Gastrocnemius medialis (tissue), 4 donors: ENCODE measurements at regions not wholly inside any gene's neighbourhood (a gene's known extent, or its start where the extent isn't known, plus 50 kb on each side); places are given as distances from the start of the nearest gene placed in this dataset.

ENCODE experiments used
- ATAC-seq, 2 donors: fragments of 150-250 bp; one replicate each; pipeline ENCODE4 v1.9.1; 2016
- DNase-seq, 2 donors: peaks; one replicate each; pipeline ENCODE4 v3.0.0-alpha.2; 2019
- H3K27ac ChIP-seq, 4 donors: fragments of 200-600 bp; sonication (generic); 1 replicate in 1 of 4; 2 replicates in 3 of 4; pipeline ENCODE4 v1.5.1; 2016 to 2018; ENCODE audit warnings: mild to moderate bottlenecking in 2 of 4, moderate library complexity in 1 of 4
- H3K27me3 ChIP-seq, 3 donors: fragments of 200-600 bp; sonication (generic) in 2 of 3; 1 replicate in 1 of 3; 2 replicates in 2 of 3; pipeline versions ENCODE4 v1.5.1 to v1.6.0; 2016 to 2019; ENCODE audit warnings: mild to moderate bottlenecking in 1 of 3, moderate library complexity in 1 of 3
- H3K36me3 ChIP-seq, 2 donors: fragments of 200-600 bp; sonication (generic) in 1 of 2; one replicate each; pipeline ENCODE4 v1.5.1; 2017 to 2018
- H3K4me1 ChIP-seq, 2 donors: fragments of 200-600 bp; sonication (generic) in 1 of 2; one replicate each; pipeline ENCODE4 v1.5.1; 2016 to 2017; ENCODE audit warnings: mild to moderate bottlenecking in 2 of 2
- H3K4me3 ChIP-seq, 4 donors: fragments of 200-600 bp; sonication (generic) in 3 of 4; 1 replicate in 1 of 4; 2 replicates in 3 of 4; pipeline ENCODE4 v1.5.1; 2016 to 2019; ENCODE audit warnings: mild to moderate bottlenecking in 2 of 4
- H3K9me3 ChIP-seq, 3 donors: fragments of 200-600 bp; sonication (generic) in 2 of 3; 1 replicate in 1 of 3; 2 replicates in 2 of 3; pipeline ENCODE4 v1.5.1; 2016 to 2019
- CTCF ChIP-seq, 5 experiments: fragments of 450-650 bp in 3 of 5; fragments of 200-600 bp in 2 of 5; sonication (generic) in 2 of 5; IDR thresholded peaks in 4 of 5; conservative IDR thresholded peaks in 1 of 5; 1 replicate in 4 of 5; 2 replicates in 1 of 5; pipeline ENCODE4 v1.5.1; 2016 to 2019; ENCODE audit warnings: antibody characterized with exemption in 5 of 5, mild to moderate bottlenecking in 3 of 5, moderate library complexity in 3 of 5
- POLR2A ChIP-seq, 2 donors: fragments of 450-650 bp; IDR thresholded peaks; one replicate each; pipeline ENCODE4 v1.6.1; 2017; ENCODE audit warnings: antibody characterized with exemption in 2 of 2, mild to moderate bottlenecking in 2 of 2, moderate library complexity in 2 of 2
- in situ Hi-C, 4 donors: fragments of 200-750 bp; cut with MboI; loops; one replicate each; pipeline versions ENCODE4 v1.15.0 to v1.8.0; 2017; ENCODE audit warnings: low sequenced_read_pairs in 4 of 4
- intact Hi-C: fragments of 100-400 bp; cut with DNase I; formaldehyde crosslinking; loops from one replicate; pipeline ENCODE4 v1.15.1; 2023; ENCODE audit warnings: low total_unique reads

GRCh38 chrY:15415165-15415564, 890.8 kb downstream of the NLGN4Y start:
- TF ChIP-seq CTCF (IDR thresholded peaks at IDR 0.05 in 4 of 5, conservative IDR thresholded peaks at IDR 0.05 in 1 of 5) (no peak), POLR2A (IDR thresholded peaks at IDR 0.05) (no peak)
- intact Hi-C loops: no loop called here
- DNase-seq (no peak), ATAC-seq (no peak)
- Histone ChIP-seq H3K9me3 (no peaks in the 10 kb centered on the region), H3K36me3 (no peaks in the 10 kb centered on the region), H3K27ac (no peak overlapping the region), H3K4me3 (no peak overlapping the region), H3K27me3 (no peaks in the 10 kb centered on the region), H3K4me1 (no peaks in the 10 kb centered on the region)
- in situ Hi-C loops: no loop called here

GRCh38 chrY:15418613-15419012, 894.3 kb downstream of the NLGN4Y start:
- Histone ChIP-seq H3K27me3 (no peaks in the 10 kb centered on the region), H3K9me3 (no peaks in the 10 kb centered on the region), H3K4me1 (no peaks in the 10 kb centered on the region), H3K4me3 (no peak overlapping the region), H3K36me3 (no peaks in the 10 kb centered on the region), H3K27ac (no peak overlapping the region)
- no peak for ATAC-seq
- in situ Hi-C loops (no loop called here), intact Hi-C loops (no loop called here)
- TF ChIP-seq POLR2A (IDR thresholded peaks at IDR 0.05) (no peak), CTCF (IDR thresholded peaks at IDR 0.05 in 4 of 5, conservative IDR thresholded peaks at IDR 0.05 in 1 of 5) (no peak)
- no peak for DNase-seq

- in situ Hi-C loops: no loop called here
- DNase-seq (peak in 1 of 2 donors; percentile 10), ATAC-seq (no peak)
- Histone ChIP-seq H3K27me3 (no peaks in the 10 kb centered on the region), H3K27ac (peak overlapping the region in 2 of 4 donors; percentile 54 to 77), H3K4me1 (no peaks in the 10 kb centered on the region), H3K4me3 (peak overlapping the region in 2 of 4 donors; percentile 52 to 68), H3K36me3 (no peaks in the 10 kb centered on the region), H3K9me3 (no peaks in the 10 kb centered on the region)
- no peak for TF ChIP-seq CTCF (IDR thresholded peaks at IDR 0.05 in 4 of 5, conservative IDR thresholded peaks at IDR 0.05 in 1 of 5)
- TF ChIP-seq POLR2A (IDR thresholded peaks at IDR 0.05): no peak
- intact Hi-C loops: no loop called here
These were observed 900.4 kb downstream of the NLGN4Y start for GRCh38 chrY:15424665-15425132.

GRCh38 chrY:15440021-15440695, 915.8 kb downstream of the NLGN4Y start:
- DNase-seq (no peak), ATAC-seq (no peak)
- Histone ChIP-seq H3K4me1 (no peaks in the 10 kb centered on the region), H3K4me3 (no peak overlapping the region), H3K27me3 (no peaks in the 10 kb centered on the region), H3K9me3 (no peaks in the 10 kb centered on the region), H3K36me3 (no peaks in the 10 kb centered on the region), H3K27ac (no peak overlapping the region)
- TF ChIP-seq CTCF (IDR thresholded peaks at IDR 0.05 in 4 of 5, conservative IDR thresholded peaks at IDR 0.05 in 1 of 5): no peak
- no peak for TF ChIP-seq POLR2A (IDR thresholded peaks at IDR 0.05)
- intact Hi-C loops: no loop called here
- in situ Hi-C loops: no loop called here
